Tibial nerve (tissue), 4 donors: ENCODE measurements at regions not wholly inside any gene's neighbourhood (a gene's known extent, or its start where the extent isn't known, plus 50 kb on each side); places are given as distances from the start of the nearest gene placed in this dataset.

Experiments used
- EP300 ChIP-seq, 2 donors: sonication (generic); formaldehyde crosslinking; IDR thresholded peaks; one replicate each; pipeline ENCODE4 v1.6.1; 2017; ENCODE audit warnings: antibody characterized with exemption in 2 of 2, mild to moderate bottlenecking in 1 of 2
- POLR2A ChIP-seq, 2 donors: fragments of 450-650 bp; IDR thresholded peaks; one replicate each; pipeline ENCODE4 v1.6.1; 2017; ENCODE audit warnings: antibody characterized with exemption in 2 of 2, mild to moderate bottlenecking in 2 of 2, moderate library complexity in 2 of 2
- TF ChIP-seq, protein P1 (sequence below), 5 experiments: fragments of 200-600 bp in 3 of 5; fragments of 450-650 bp in 2 of 5; sonication (generic) in 3 of 5; IDR thresholded peaks; one replicate each; pipeline ENCODE4 v1.5.1; 2016 to 2019; ENCODE audit warnings: antibody characterized with exemption in 5 of 5, mild to moderate bottlenecking in 3 of 5, moderate library complexity in 2 of 5

DNA sequence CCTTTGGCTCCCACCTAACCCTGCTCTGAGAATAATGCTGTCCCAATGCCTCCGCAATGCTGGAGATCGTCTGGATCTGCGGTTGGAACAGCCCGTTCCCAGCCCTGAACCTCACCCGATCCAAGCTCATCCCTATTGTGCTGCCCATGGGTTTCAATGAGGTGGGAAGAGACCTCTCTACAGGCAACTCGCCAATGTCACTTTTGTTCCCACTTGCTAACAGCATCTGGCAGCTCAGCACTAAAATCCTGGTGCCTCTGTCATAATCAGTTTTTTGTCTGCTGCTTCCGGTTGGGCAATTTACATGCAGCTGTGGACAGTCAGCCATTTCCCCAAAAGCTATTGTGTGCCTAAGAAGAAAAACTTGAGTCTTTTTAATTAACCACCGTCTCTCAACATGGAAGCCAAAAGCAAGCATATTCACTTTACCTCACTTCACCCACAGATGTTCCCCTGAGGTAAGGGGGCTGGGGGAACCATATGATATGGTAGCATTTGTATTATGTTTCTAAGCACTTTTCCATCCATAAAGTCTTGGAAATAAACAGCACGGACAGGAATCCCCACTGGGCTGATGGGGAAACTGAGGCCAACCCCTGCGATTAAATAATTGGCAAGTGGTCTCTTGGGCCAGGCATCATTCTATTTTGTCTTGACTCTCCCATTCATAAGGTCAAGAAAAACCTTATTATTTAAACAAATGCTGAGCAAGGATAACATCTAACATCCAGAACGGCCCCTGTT is 159.2 kb upstream of the CDH5 start:
- TF ChIP-seq, protein P1, sequence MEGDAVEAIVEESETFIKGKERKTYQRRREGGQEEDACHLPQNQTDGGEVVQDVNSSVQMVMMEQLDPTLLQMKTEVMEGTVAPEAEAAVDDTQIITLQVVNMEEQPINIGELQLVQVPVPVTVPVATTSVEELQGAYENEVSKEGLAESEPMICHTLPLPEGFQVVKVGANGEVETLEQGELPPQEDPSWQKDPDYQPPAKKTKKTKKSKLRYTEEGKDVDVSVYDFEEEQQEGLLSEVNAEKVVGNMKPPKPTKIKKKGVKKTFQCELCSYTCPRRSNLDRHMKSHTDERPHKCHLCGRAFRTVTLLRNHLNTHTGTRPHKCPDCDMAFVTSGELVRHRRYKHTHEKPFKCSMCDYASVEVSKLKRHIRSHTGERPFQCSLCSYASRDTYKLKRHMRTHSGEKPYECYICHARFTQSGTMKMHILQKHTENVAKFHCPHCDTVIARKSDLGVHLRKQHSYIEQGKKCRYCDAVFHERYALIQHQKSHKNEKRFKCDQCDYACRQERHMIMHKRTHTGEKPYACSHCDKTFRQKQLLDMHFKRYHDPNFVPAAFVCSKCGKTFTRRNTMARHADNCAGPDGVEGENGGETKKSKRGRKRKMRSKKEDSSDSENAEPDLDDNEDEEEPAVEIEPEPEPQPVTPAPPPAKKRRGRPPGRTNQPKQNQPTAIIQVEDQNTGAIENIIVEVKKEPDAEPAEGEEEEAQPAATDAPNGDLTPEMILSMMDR (IDR thresholded peaks at IDR 0.05), result no peak
- TF ChIP-seq EP300 (IDR thresholded peaks at IDR 0.05), result peak in 1 of 2 donors; percentile 73
- no peak for TF ChIP-seq POLR2A (IDR thresholded peaks at IDR 0.05)
